ENCODE measurements at regions not wholly inside any gene's neighbourhood (a gene's known extent, or its start where the extent isn't known, plus 50 kb on each side); places are given as distances from the start of the nearest gene placed in this dataset.
"Not testable (repeated sequence)": the region's sequence is repeated elsewhere in the genome, so short reads cannot be mapped to it uniquely, and the experiment has no call there.

- ATAC-seq (no peak), DNase-seq (no peak)
- TF ChIP-seq, protein P1, sequence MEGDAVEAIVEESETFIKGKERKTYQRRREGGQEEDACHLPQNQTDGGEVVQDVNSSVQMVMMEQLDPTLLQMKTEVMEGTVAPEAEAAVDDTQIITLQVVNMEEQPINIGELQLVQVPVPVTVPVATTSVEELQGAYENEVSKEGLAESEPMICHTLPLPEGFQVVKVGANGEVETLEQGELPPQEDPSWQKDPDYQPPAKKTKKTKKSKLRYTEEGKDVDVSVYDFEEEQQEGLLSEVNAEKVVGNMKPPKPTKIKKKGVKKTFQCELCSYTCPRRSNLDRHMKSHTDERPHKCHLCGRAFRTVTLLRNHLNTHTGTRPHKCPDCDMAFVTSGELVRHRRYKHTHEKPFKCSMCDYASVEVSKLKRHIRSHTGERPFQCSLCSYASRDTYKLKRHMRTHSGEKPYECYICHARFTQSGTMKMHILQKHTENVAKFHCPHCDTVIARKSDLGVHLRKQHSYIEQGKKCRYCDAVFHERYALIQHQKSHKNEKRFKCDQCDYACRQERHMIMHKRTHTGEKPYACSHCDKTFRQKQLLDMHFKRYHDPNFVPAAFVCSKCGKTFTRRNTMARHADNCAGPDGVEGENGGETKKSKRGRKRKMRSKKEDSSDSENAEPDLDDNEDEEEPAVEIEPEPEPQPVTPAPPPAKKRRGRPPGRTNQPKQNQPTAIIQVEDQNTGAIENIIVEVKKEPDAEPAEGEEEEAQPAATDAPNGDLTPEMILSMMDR (IDR thresholded peaks at IDR 0.05): no peak
- no peaks in the 10 kb centered on the region for H3K9me3 Mint-ChIP-seq
- no peak overlapping the region for H3K4me3 Mint-ChIP-seq
- ChIA-PET POLR2A (no interaction called here), CTCF (no interaction called here)
- H3K4me1 Mint-ChIP-seq (ENCODE audit: low read depth): no peaks in the 10 kb centered on the region
- H3K27ac Mint-ChIP-seq: no peak overlapping the region
- no peaks in the 10 kb centered on the region for H3K36me3 Mint-ChIP-seq (ENCODE audit: low read depth)
- intact Hi-C loops (cut with micrococcal nuclease): no loop called here
- peaks cover 17% of the 10 kb centered on the region for H3K27me3 Mint-ChIP-seq
Observed at GRCh38 chr1:38772026-38772425, 87.5 kb downstream of the RRAGC start.

DNA sequence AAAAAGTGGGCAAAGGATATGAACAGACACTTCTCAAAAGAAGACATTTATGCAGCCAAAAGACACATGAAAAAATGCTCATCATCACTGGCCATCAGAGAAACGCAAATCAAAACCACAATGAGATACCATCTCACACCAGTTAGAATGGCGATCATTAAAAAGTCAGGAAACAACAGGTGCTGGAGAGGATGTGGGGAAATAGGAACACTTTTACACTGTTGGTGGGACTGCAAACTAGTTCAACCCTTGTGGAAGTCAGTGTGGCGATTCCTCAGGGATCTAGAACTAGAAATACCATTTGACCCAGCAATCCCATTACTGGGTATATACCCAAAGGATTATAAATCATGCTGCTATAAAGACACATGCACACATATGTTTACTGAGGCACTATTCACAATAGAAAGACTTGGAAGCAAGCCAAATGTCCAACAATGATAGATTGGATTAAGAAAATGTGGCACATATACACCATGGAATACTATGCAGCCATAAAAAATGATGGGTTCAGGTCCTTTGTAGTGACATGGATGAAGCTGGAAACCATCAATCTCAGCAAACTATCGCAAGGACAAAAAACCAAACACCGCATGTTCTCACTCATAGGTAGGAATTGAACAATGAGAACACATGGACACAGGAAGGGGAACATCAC, 88.9 kb downstream of the RRAGC start:
- POLR2A ChIA-PET; ATAC-seq; H3K36me3 Mint-ChIP-seq (ENCODE audit: low read depth); CTCF ChIA-PET; DNase-seq; H3K27ac Mint-ChIP-seq; intact Hi-C loops (cut with micrococcal nuclease); H3K4me3 Mint-ChIP-seq; H3K9me3 Mint-ChIP-seq; H3K4me1 Mint-ChIP-seq (ENCODE audit: low read depth): not testable (repeated sequence)
- peaks cover 22% of the 10 kb centered on the region for H3K27me3 Mint-ChIP-seq

GRCh38 chr1:38766125-38766524, 93.4 kb downstream of the RRAGC start:
- DNase-seq: no peak
- Mint-ChIP-seq H3K36me3 (ENCODE audit: low read depth) (no peaks in the 10 kb centered on the region), H3K27ac (no peak overlapping the region), H3K27me3 (peaks cover 20% of the 10 kb centered on the region), H3K4me3 (no peak overlapping the region), H3K4me1 (ENCODE audit: low read depth) (no peaks in the 10 kb centered on the region), H3K9me3 (no peaks in the 10 kb centered on the region)
- TF ChIP-seq, protein P1 (IDR thresholded peaks at IDR 0.05): no peak
- ChIA-PET CTCF (no interaction called here), POLR2A (interaction anchor here (1.0 kb wide), 1 partner anchor 27 kb away, joined by 3 read pairs; no protein-coding TSS in a partner anchor)
- intact Hi-C loops (cut with micrococcal nuclease): no loop called here
- ATAC-seq: no peak

DNA sequence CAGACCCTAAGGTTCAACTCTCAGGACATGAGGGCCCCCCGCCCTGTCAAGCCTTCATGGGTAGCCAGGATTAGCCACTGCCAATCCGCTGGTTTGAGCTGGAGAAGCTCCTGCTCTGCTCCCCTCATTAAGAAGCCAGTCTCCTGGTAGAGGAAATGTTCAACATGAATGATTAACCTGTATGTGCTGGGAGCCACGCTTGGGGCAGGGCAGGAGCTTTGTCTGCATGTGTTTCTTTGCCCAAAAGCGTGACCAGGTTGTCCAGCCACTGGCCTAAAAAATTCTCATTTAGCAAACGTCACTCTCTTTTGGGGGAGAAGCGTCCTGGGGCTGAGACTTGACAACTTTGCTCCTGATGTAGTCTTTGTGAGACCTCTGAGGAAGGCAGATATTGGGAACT, 96.5 kb downstream of the RRAGC start:
- H3K27ac Mint-ChIP-seq: no peak overlapping the region
- H3K4me1 Mint-ChIP-seq (ENCODE audit: low read depth): no peaks in the 10 kb centered on the region
- CTCF ChIA-PET: no interaction called here
- intact Hi-C loops (cut with micrococcal nuclease): no loop called here
- H3K9me3 Mint-ChIP-seq: no peaks in the 10 kb centered on the region
- no peak overlapping the region for H3K4me3 Mint-ChIP-seq
- TF ChIP-seq, protein P1 (IDR thresholded peaks at IDR 0.05): no peak
- POLR2A ChIA-PET: no interaction called here
- ATAC-seq (no peak), DNase-seq (no peak)
- H3K36me3 Mint-ChIP-seq (ENCODE audit: low read depth): no peaks in the 10 kb centered on the region
- peaks cover 21% of the 10 kb centered on the region for H3K27me3 Mint-ChIP-seq

DNA sequence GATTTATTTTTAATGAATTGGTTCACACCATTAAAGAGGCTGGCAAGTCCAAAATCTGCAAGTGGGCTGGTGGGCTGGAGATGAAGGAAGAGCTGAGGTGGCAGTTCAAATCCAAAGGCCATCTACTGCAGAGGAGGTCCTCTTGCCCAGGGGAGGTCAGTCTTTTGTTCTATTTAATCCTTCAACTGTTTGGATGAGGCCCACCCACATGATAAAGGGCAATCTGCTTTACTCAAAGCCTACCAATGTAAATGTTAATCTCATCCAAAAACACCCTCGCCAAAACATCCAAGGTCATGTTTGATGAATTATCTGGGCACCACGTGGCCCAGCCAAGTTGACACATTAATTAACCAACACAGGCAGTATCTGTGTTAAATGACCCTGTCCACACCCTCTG, 99.0 kb downstream of the RRAGC start:
- Mint-ChIP-seq H3K4me3 (no peak overlapping the region), H3K4me1 (ENCODE audit: low read depth) (no peaks in the 10 kb centered on the region), H3K36me3 (ENCODE audit: low read depth) (no peaks in the 10 kb centered on the region), H3K27ac (no peak overlapping the region), H3K27me3 (peaks cover 22% of the 10 kb centered on the region), H3K9me3 (no peaks in the 10 kb centered on the region)
- ATAC-seq: no peak
- TF ChIP-seq, protein P1 (IDR thresholded peaks at IDR 0.05): no peak
- intact Hi-C loops (cut with micrococcal nuclease): no loop called here
- ChIA-PET CTCF (no interaction called here), POLR2A (no interaction called here)
- no peak for DNase-seq

DNA sequence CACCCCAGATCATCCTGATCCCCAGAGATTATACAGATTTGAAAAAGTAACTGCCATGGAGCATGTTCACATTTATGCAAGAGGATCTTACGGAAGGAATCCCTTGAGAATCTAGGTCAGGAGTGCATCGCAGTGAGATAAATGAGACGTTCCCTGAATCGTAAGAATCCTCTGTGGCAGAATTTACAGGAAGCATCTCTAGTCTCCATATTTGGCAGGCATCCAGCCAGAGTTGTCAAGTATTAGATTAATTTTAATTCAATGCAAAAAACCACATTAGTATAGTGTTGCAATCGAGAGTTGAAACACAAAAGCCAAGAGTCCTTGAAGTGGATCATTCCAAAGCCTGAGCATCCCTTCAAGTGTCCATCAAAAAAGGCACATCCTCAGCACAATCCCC, 100.8 kb downstream of the RRAGC start:
- Mint-ChIP-seq H3K36me3 (ENCODE audit: low read depth) (no peaks in the 10 kb centered on the region), H3K9me3 (no peaks in the 10 kb centered on the region), H3K4me1 (ENCODE audit: low read depth) (no peaks in the 10 kb centered on the region), H3K4me3 (no peak overlapping the region), H3K27ac (no peak overlapping the region), H3K27me3 (peaks cover 18% of the 10 kb centered on the region)
- POLR2A ChIA-PET: no interaction called here
- DNase-seq (no peak), ATAC-seq (no peak)
- TF ChIP-seq, protein P1 (IDR thresholded peaks at IDR 0.05): no peak
- CTCF ChIA-PET: no interaction called here
- intact Hi-C loops (cut with micrococcal nuclease): no loop called here

All from activated CD8-positive, alpha-beta T cell treated with anti-CD3 and anti-CD28 coated beads for 36 hours (primary cell).